Hepatocyte (in vitro differentiated cells): ENCODE measurements at regions not wholly inside any gene's neighbourhood (a gene's known extent, or its start where the extent isn't known, plus 50 kb on each side); places are given as distances from the start of the nearest gene placed in this dataset.

Experiments
- DNase-seq: peaks from one replicate; pipeline ENCODE4 v3.0.0-alpha.2; 2016; ENCODE audit warnings: low spot score
- H2AFZ ChIP-seq: fragments of 200-600 bp; sonication (generic); 2 replicates; pipeline ENCODE4 v1.6.0; 2016; ENCODE audit warnings: antibody characterized with exemption, mild to moderate bottlenecking
- H3K27ac ChIP-seq: fragments of 200-600 bp; sonication (generic); 2 replicates; pipeline ENCODE4 v1.5.1; 2016; ENCODE audit warnings: mild to moderate bottlenecking
- H3K27me3 ChIP-seq: fragments of 200-600 bp; sonication (generic); 2 replicates; pipeline ENCODE4 v1.6.1; 2016
- H3K36me3 ChIP-seq: fragments of 200-600 bp; sonication (generic); replicated peaks from 2 replicates; pipeline ENCODE4 v1.5.1; 2016; ENCODE audit warnings: low read depth; ENCODE audit not compliant: insufficient read depth
- H3K4me1 ChIP-seq: fragments of 200-600 bp; sonication (generic); 2 replicates; pipeline ENCODE4 v1.5.1; 2016; ENCODE audit warnings: mild to moderate bottlenecking, moderate library complexity; ENCODE audit not compliant: insufficient read depth
- H3K4me2 ChIP-seq: fragments of 200-600 bp; sonication (generic); 2 replicates; pipeline ENCODE4 v1.6.0; 2016
- H3K4me3 ChIP-seq: fragments of 200-600 bp; sonication (generic); 2 replicates; pipeline ENCODE4 v1.5.1; 2016; ENCODE audit warnings: mild to moderate bottlenecking
- H3K79me2 ChIP-seq: fragments of 200-600 bp; sonication (generic); 2 replicates; pipeline ENCODE4 v1.6.0; 2017; ENCODE audit warnings: mild to moderate bottlenecking
- H3K9me2 ChIP-seq: fragments of 200-600 bp; sonication (generic); replicated peaks from 2 replicates; pipeline ENCODE4 v1.6.0; 2017; ENCODE audit warnings: mild to moderate bottlenecking; ENCODE audit not compliant: insufficient read depth
- H3K9me3 ChIP-seq: fragments of 200-600 bp; sonication (generic); 2 replicates; pipeline ENCODE4 v1.5.1; 2016; ENCODE audit warnings: low read depth, mild to moderate bottlenecking
- H4K20me1 ChIP-seq: fragments of 200-600 bp; sonication (generic); 2 replicates; pipeline ENCODE4 v1.6.0; 2016; ENCODE audit warnings: mild to moderate bottlenecking; ENCODE audit not compliant: insufficient read depth, poor library complexity, severe bottlenecking
- EZH2 ChIP-seq: fragments of 200-600 bp; sonication (generic); IDR thresholded peaks from 2 replicates; pipeline ENCODE4 v1.6.1; 2016; ENCODE audit warnings: antibody characterized with exemption, mild to moderate bottlenecking, borderline replicate concordance
- EZH2phosphoT487 ChIP-seq: fragments of 200-600 bp; sonication (generic); IDR thresholded peaks from one replicate; pipeline ENCODE4 v1.6.1; 2018; ENCODE audit warnings: antibody characterized with exemption, mild to moderate bottlenecking, low read depth, moderate library complexity; ENCODE audit not compliant: unreplicated experiment, severe bottlenecking
- WGBS: methylation state at CpG from one replicate; pipeline ENCODE4 v1.1.6; 2016; ENCODE audit warnings: low lambda C conversion rate; ENCODE audit errors: missing lambda C conversion rate; 5-methylcytosine and 5-hydroxymethylcytosine counted together
- TF ChIP-seq, protein P1 (sequence below): fragments of 200-600 bp; sonication (generic); IDR thresholded peaks from 2 replicates; pipeline ENCODE4 v1.5.1; 2016; ENCODE audit warnings: antibody characterized with exemption, mild to moderate bottlenecking; ENCODE audit not compliant: poor library complexity

DNA sequence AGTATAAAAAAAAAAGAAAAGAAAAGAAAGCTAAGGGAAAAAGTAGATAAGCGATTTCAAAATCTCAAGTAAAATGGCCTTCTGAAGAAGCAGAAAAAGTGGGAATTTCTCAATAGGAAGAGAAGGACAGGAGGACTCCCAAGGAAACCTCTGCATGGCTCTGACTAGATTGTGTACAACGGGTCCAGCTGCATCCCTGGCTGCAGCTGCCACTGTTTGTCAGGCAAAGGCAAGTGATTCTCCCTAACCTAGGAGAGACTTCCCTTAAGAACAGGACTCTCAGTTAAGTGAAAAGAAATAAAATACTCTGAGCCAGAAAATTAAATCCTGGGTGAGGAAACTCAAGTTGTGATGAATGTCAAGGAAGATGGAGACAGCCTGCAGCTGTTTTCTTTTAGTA, 298.6 kb upstream of the KIAA1217 start:
- Histone ChIP-seq H3K4me3 (no peak overlapping the region), H3K4me2 (no peak overlapping the region), H3K27me3 (no peaks in the 10 kb centered on the region), H3K36me3 (no peaks in the 10 kb centered on the region), H3K9me2 (no peaks in the 10 kb centered on the region), H4K20me1 (no peaks in the 10 kb centered on the region), H3K9me3 (no peaks in the 10 kb centered on the region), H3K4me1 (no peaks in the 10 kb centered on the region), H3K79me2 (no peaks in the 10 kb centered on the region), H3K27ac (no peak overlapping the region), H2AFZ (no peak overlapping the region)
- WGBS, result 83% methylated on average over 2 of the region's 2 CpGs
- no peak for DNase-seq
- TF ChIP-seq EZH2 (no peak), EZH2phosphoT487 (no peak)
- TF ChIP-seq, protein P1, sequence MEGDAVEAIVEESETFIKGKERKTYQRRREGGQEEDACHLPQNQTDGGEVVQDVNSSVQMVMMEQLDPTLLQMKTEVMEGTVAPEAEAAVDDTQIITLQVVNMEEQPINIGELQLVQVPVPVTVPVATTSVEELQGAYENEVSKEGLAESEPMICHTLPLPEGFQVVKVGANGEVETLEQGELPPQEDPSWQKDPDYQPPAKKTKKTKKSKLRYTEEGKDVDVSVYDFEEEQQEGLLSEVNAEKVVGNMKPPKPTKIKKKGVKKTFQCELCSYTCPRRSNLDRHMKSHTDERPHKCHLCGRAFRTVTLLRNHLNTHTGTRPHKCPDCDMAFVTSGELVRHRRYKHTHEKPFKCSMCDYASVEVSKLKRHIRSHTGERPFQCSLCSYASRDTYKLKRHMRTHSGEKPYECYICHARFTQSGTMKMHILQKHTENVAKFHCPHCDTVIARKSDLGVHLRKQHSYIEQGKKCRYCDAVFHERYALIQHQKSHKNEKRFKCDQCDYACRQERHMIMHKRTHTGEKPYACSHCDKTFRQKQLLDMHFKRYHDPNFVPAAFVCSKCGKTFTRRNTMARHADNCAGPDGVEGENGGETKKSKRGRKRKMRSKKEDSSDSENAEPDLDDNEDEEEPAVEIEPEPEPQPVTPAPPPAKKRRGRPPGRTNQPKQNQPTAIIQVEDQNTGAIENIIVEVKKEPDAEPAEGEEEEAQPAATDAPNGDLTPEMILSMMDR, result no peak

DNA sequence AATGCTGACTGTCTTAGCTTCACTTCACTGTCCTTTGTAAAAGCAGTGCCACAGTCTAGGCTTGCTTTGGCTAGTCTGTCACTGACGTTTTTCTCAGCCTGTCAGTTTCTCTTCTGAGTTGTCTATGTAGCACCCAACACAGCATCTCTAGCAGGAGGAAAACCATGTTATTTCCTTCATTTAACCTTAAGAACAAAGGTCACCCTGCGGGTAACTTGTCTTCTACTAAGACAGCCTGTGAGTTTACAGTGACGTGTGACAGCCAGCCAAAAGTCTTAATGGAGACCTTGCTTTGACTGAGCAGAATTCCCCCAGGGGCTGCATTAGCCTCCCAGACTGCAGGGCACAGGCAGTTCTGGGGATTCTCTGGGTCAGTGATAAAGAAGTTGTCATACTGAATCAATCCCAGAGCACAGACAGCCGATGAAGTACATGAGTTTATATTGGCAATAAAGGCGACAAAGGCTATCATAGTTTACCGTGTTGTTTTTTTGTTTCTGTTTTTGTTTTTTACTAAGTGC, 296.0 kb upstream of the KIAA1217 start:
- no peak overlapping the region for H3K4me3 ChIP-seq
- no peak overlapping the region for H2AFZ ChIP-seq
- TF ChIP-seq, protein P1, result no peak
- TF ChIP-seq EZH2, result no peak
- TF ChIP-seq EZH2phosphoT487, result no peak
- H3K4me1 ChIP-seq, result no peaks in the 10 kb centered on the region
- H3K9me3 ChIP-seq, result no peaks in the 10 kb centered on the region
- DNase-seq, result no peak
- H3K27me3 ChIP-seq, result no peaks in the 10 kb centered on the region
- H3K4me2 ChIP-seq, result no peak overlapping the region
- H3K27ac ChIP-seq, result no peak overlapping the region
- no peaks in the 10 kb centered on the region for H3K36me3 ChIP-seq
- no peaks in the 10 kb centered on the region for H3K9me2 ChIP-seq
- H3K79me2 ChIP-seq, result no peaks in the 10 kb centered on the region
- WGBS, result 37% methylated on average over 6 of the region's 6 CpGs
- H4K20me1 ChIP-seq, result no peaks in the 10 kb centered on the region

DNA sequence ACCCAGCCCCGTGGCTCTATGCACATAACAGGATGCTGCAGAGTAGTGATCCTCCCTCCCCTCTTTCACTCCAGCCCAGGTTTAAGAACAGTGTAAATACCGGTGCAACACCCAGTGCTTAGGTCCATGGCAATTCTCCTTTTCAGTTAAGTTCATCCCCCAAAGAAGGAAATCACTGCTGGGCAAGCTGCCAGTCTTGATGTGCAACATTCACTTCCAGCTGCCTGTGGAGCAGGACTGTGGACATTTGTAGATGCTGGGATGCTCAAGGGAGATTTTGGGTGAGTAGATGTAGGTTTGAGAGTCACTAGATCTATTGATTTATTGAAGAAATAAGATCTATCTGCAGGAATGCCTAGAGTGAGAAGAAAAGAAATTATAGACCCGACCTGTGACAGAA, 294.3 kb upstream of the KIAA1217 start:
- no peaks in the 10 kb centered on the region for H3K36me3 ChIP-seq
- H3K9me3 ChIP-seq, result no peaks in the 10 kb centered on the region
- H3K4me3 ChIP-seq, result no peak overlapping the region
- no peaks in the 10 kb centered on the region for H3K27me3 ChIP-seq
- no peaks in the 10 kb centered on the region for H3K4me1 ChIP-seq
- H3K9me2 ChIP-seq, result no peaks in the 10 kb centered on the region
- no peaks in the 10 kb centered on the region for H3K79me2 ChIP-seq
- DNase-seq, result no peak
- WGBS, result 83% methylated on average over 3 of the region's 3 CpGs
- no peak overlapping the region for H2AFZ ChIP-seq
- H4K20me1 ChIP-seq, result no peaks in the 10 kb centered on the region
- H3K27ac ChIP-seq, result no peak overlapping the region
- no peak overlapping the region for H3K4me2 ChIP-seq
- no peak for TF ChIP-seq EZH2phosphoT487
- TF ChIP-seq, protein P1, result no peak
- no peak for TF ChIP-seq EZH2
